NCI-H526 treated with DMSO at 0.1 percent for 48 hours (cell line): ENCODE measurements at regions not wholly inside any gene's neighbourhood (a gene's known extent, or its start where the extent isn't known, plus 50 kb on each side); places are given as distances from the start of the nearest gene placed in this dataset.

ENCODE experiments used
- DNase-seq: peaks from one replicate; lab custom pipeline; 2025; lab: John Stamatoyannopoulos, UW

- no peak for DNase-seq
Observed at GRCh38 chr12:40618636-40619035, 73.6 kb upstream of the CNTN1 start.

DNA sequence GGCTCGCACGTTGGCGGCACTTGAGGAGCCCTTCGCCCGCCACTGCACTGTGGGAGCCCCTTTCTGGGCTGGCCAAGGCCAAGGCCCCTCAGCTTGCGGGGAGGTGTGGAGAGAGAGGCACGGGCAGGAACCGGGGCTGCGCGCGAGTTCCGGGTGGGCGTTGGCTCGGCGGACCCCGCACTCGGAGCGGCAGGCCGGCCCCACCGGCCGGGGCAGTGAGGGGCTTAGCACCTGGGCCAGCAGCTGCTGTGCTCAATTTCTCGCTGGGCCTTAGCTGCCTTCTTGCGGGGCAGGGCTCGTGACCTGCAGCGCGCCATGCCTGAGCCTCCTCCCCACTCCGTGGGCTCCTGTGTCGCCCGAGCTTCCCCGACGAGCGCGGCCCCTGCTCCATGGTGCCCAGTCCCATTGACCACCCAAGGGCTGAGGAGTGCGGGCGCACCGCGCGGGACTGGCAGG lies 71.6 kb upstream of the CNTN1 start:
- DNase-seq: no peak

DNA sequence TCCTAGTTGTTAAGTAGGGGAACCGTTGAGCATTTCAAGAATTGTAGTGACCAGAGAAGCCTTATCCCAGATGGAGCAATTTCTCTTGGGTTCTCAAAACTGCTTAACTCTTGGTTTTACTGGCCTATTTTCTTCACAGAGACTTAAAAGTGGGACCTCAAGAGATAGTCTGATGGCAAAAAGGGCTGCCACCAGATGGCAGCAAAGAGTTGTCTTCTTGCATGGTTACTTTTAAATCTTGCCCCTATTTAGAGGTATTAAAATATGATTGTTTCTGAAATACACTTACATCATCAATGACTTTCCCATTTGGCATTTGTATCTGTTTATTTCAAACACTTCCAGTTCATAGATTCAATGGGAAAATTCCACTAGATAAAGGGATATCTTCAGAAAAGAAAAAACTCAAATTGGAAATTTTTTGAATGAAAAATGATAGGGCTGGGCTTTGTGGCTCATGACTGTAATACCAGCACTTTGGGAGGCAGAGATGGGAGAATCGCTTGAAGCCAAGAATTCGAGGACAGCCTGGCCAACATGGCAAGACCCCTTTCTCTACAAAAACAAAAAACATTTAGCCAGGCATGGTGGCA lies 69.9 kb upstream of the CNTN1 start:
- peak; percentile 1 for DNase-seq

GRCh38 chr12:40632171-40632570 lies 60.1 kb upstream of the CNTN1 start:
- DNase-seq: no peak

DNA sequence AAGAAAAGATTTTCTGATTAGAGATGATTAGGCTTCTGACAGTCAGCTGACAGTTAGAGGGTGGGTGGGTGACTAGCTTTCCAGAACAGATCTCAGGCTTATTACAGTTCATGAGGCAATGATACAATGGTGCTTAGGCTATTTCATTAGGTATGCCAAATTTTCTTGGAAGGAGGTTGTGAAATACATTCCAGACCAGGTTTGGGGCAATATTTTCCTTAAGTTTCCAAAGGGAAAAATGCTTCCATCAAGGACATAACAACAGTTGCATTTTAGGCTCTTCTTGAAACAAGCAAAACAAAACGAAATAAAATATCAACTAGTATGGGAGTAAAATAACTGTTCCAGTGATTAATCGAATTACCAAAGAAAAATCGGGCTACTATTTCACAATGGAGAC lies 59.3 kb upstream of the CNTN1 start:
- no peak for DNase-seq

DNA sequence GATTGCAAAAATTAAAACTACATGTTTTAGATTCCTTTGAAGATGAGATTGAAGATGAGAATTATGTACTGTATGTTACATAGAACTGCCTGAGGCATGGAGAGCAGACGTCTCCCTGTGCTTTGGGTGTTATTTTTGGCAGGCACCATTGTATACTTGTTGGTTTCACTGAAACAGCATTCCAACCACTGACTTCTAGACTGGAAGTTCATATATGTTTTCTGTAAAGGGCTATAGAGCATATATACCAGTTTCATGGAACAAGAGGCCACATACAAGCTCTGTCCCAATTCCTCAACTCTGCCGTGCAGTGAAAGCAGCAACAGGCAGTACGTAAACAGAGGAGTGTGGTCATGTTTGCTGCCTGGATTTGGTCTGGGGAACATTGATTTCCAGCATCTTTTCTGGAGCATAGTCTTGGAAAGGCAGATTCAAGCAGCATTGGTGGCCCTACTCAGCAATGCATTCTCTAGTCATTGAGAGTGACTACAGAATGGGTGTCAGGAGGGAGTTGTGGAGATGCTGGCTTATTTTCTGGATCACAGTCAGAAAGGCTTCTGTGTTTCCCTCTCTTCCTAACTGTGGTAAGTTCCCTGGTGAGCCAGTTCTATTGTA lies 57.6 kb upstream of the CNTN1 start:
- no peak for DNase-seq

DNA sequence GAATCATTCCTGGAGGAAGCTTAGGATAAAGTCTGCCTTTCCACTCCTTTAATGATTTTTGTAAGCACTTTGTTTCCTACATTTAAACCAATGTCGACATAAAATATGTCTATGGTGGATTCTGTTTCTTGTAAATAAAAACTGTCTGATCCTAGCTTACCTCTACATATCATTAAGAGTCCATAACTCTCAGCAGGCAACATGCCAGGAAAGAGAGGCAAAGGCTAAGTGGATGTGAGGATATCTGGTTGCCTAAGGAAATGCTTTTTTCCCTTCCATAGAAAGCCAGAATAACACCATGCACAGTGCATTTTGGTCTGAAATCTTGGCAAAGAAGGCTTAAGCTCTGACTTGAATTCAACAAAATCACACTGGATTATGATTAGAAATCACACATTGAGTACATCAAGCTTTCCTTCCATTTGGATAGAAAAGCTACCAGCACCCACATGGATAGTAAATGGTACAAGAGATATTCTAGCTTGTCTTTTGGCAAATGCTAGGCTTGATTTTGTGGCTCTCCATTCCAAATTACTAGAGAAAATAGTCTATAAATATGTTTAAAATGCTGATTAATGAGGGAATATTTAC lies 57.0 kb upstream of the CNTN1 start:
- DNase-seq: no peak
